HepG2 (cell line): ENCODE measurements at regions not wholly inside any gene's neighbourhood (a gene's known extent, or its start where the extent isn't known, plus 50 kb on each side); places are given as distances from the start of the nearest gene placed in this dataset.

Source experiments
- ATAC-seq: fragments of 200-7000 bp; cut with Tn5 transposase; 3 replicates; pipeline ENCODE4 v1.9.1; 2020; ENCODE audit warnings: mild to moderate bottlenecking, moderate library complexity
- BruUV-seq: library from RNA; stranded (reverse); fragments of 400-500 nt; replicated peaks from 2 replicates; lab custom pipeline; 2021; lab: Mats Ljungman, UMichigan
- CTCF ChIA-PET: fragments of 300-600 bp; formaldehyde crosslinking; extraction: SDS; loops from one replicate; lab custom pipeline; 2021; ENCODE audit warnings: low total read pairs, inconsistent platforms, low intra/inter-chr PET ratio; lab: Yijun Ruan, JAX
- POLR2A ChIA-PET: fragments of 350-600 bp; sonication (Branson Sonifier 250); formaldehyde crosslinking; loops from one replicate; lab custom pipeline; 2020; ENCODE audit warnings: antibody characterized with exemption, inconsistent platforms; lab: Yijun Ruan, JAX
- DNase-seq: peaks from one replicate; pipeline ENCODE4 v3.0.0-alpha.2; 2015; ENCODE audit warnings: low spot score
- FAIRE-seq: peaks from 3 replicates; lab custom pipeline; 2011; peaks lifted over from hg19 to GRCh38; lab: Jason Lieb, UNC
- H2AFZ ChIP-seq: one replicate; pipeline ENCODE4 v1.6.1; 2011; ENCODE audit warnings: low read length, inconsistent platforms
- H3K27ac ChIP-seq: fragments of 300-600 bp; 3 replicates; pipeline ENCODE4 v1.8.0; 2011; ENCODE audit warnings: mixed run types, mild to moderate bottlenecking, mixed read lengths, low read length, inconsistent platforms; ENCODE audit not compliant: insufficient read depth; ENCODE audit errors: extremely low read length
- H3K27me3 ChIP-seq, 2 experiments: fragments of 200-600 bp in 1 of 2; 2 replicates in 1 of 2; 3 replicates in 1 of 2; pipeline versions ENCODE4 v1.6.0 to v1.8.0; 2011; ENCODE audit warnings: low read length in 2 of 2, mild to moderate bottlenecking in 2 of 2, moderate library complexity in 2 of 2, inconsistent platforms in 1 of 2; ENCODE audit not compliant: insufficient read depth in 2 of 2, control insufficient read depth in 1 of 2
- H3K36me3 ChIP-seq, 2 experiments: fragments of 200-600 bp in 1 of 2; replicated peaks in 1 of 2; 2 replicates in 1 of 2; 3 replicates in 1 of 2; pipeline versions ENCODE4 v1.5.1 to v1.8.0; 2011; ENCODE audit warnings: low read length in 2 of 2, inconsistent platforms in 1 of 2; ENCODE audit not compliant: insufficient read depth in 2 of 2, control insufficient read depth in 1 of 2
- H3K4me1 ChIP-seq: 2 replicates; pipeline ENCODE4 v1.5.1; 2012; ENCODE audit warnings: low read length, inconsistent platforms; ENCODE audit not compliant: insufficient read depth
- H3K4me2 ChIP-seq: 2 replicates; pipeline ENCODE4 v1.6.0; 2011; ENCODE audit warnings: low read depth, low read length, inconsistent platforms
- H3K4me3 ChIP-seq, 3 experiments: fragments of 200-600 bp in 1 of 3; sonication (generic), shearing (Covaris generic) in 1 of 3; replicated peaks in 1 of 3; 2 replicates each; pipeline ENCODE4 v1.5.1; 2011 to 2016; ENCODE audit warnings: low read length in 3 of 3, inconsistent platforms in 2 of 3, low read depth in 2 of 3, mild to moderate bottlenecking in 2 of 3, control low read depth in 1 of 3, mixed read lengths in 1 of 3; ENCODE audit not compliant: insufficient read depth in 1 of 3
- H3K79me2 ChIP-seq: one replicate; pipeline ENCODE4 v1.6.1; 2011; ENCODE audit warnings: low read length, inconsistent platforms; ENCODE audit not compliant: insufficient read depth
- H3K9ac ChIP-seq: 2 replicates; pipeline ENCODE4 v1.6.0; 2011; ENCODE audit warnings: mild to moderate bottlenecking, low read depth, low read length, inconsistent platforms; ENCODE audit not compliant: insufficient read depth
- H3K9me3 ChIP-seq: 2 replicates; pipeline ENCODE4 v1.5.1; 2012; ENCODE audit warnings: mild to moderate bottlenecking, low read length
- H4K20me1 ChIP-seq: 2 replicates; pipeline ENCODE4 v1.6.0; 2011; ENCODE audit warnings: inconsistent platforms, mild to moderate bottlenecking, low read length, moderate library complexity; ENCODE audit not compliant: insufficient read depth
- ARNT ChIP-seq: fragments of 450-650 bp; IDR thresholded peaks from 2 replicates; pipeline ENCODE4 v1.6.1; 2017
- ASH2L ChIP-seq: fragments of 300-600, 200-600 bp; sonication (generic); IDR thresholded peaks from 2 replicates; pipeline ENCODE4 v1.7.0; 2017; ENCODE audit warnings: low read depth, mild to moderate bottlenecking, moderate library complexity, mixed read lengths, low read length; ENCODE audit not compliant: insufficient read length
- BRF2 ChIP-seq: sonication (generic); formaldehyde crosslinking; IDR thresholded peaks from 2 replicates; pipeline ENCODE4 v1.8.1; 2022; ENCODE audit warnings: mild to moderate bottlenecking, missing genetic modification reagents
- CREM ChIP-seq, 2 experiments: sonication (generic) in 1 of 2; formaldehyde crosslinking in 1 of 2; IDR thresholded peaks; 2 replicates each; pipeline versions ENCODE4 v1.4.0 to v1.6.1; 2016 to 2020; ENCODE audit warnings: antibody characterized with exemption in 1 of 2, mild to moderate bottlenecking in 1 of 2, missing genetic modification reagents in 1 of 2
- KLF12 ChIP-seq: sonication (generic); formaldehyde crosslinking; IDR thresholded peaks from 2 replicates; pipeline ENCODE4 v1.4.0; 2020; ENCODE audit warnings: missing genetic modification reagents, borderline replicate concordance
- MAFK ChIP-seq, 2 experiments: IDR thresholded peaks in 1 of 2; conservative IDR thresholded peaks in 1 of 2; 2 replicates each; pipeline ENCODE4 v1.6.1; 2011; ENCODE audit warnings: improper control_type of control experiment in 2 of 2, low read length in 2 of 2
- MXD1 ChIP-seq: sonication (generic); formaldehyde crosslinking; IDR thresholded peaks from 2 replicates; pipeline ENCODE4 v1.4.0; 2020; ENCODE audit warnings: mild to moderate bottlenecking, missing genetic modification reagents
- MYC ChIP-seq: sonication (generic); formaldehyde crosslinking; IDR thresholded peaks from 2 replicates; pipeline ENCODE4 v1.9.0; 2021; ENCODE audit warnings: missing genetic modification reagents, borderline replicate concordance
- NKX3-1 ChIP-seq: sonication (generic); formaldehyde crosslinking; IDR thresholded peaks from 2 replicates; pipeline ENCODE4 v1.5.0; 2020; ENCODE audit warnings: missing genetic modification reagents
- NR2F2 ChIP-seq: IDR thresholded peaks from 2 replicates; pipeline ENCODE4 v1.6.1; 2012; ENCODE audit warnings: low read depth, inconsistent platforms, borderline replicate concordance
- REL ChIP-seq: sonication (generic); formaldehyde crosslinking; conservative IDR thresholded peaks from 2 replicates; pipeline ENCODE4 v1.8.0; 2022; ENCODE audit warnings: mild to moderate bottlenecking, missing genetic modification reagents, moderate library complexity
- SATB2 ChIP-seq: sonication (generic); formaldehyde crosslinking; IDR thresholded peaks from 2 replicates; pipeline ENCODE4 v1.5.0; 2020; ENCODE audit warnings: missing genetic modification reagents
- U2AF2 ChIP-seq: fragments of 200-400 bp; formaldehyde crosslinking; IDR thresholded peaks from 2 replicates; pipeline ENCODE4 v1.6.1; 2017; ENCODE audit warnings: low read depth, mild to moderate bottlenecking, low read length
- ZBTB42 ChIP-seq: sonication (generic); formaldehyde crosslinking; IDR thresholded peaks from 2 replicates; pipeline ENCODE4 v1.5.0; 2020; ENCODE audit warnings: mild to moderate bottlenecking, missing genetic modification reagents
- ZFAT ChIP-seq: sonication (generic); formaldehyde crosslinking; conservative IDR thresholded peaks from 2 replicates; pipeline ENCODE4 v1.8.1; 2023; ENCODE audit warnings: missing genetic modification reagents, inconsistent platforms
- ZNF136 ChIP-seq: sonication (generic); formaldehyde crosslinking; IDR thresholded peaks from 2 replicates; pipeline ENCODE4 v1.8.1; 2022; ENCODE audit warnings: low read depth, mild to moderate bottlenecking, moderate library complexity, missing genetic modification reagents
- in situ Hi-C: cut with HindIII; loops from 2 replicates; pipeline ENCODE4 v1.10.0; 2017; ENCODE audit warnings: low pct_unique_long_range_greater_than_20kb; ENCODE audit not compliant: extremely low pct_ligation_motif_present
- intact Hi-C: fragments of 100-400 bp; cut with micrococcal nuclease; formaldehyde crosslinking; loops from one replicate; pipeline ENCODE4 v1.10.0; 2022; ENCODE audit not compliant: unreplicated experiment
- TF ChIP-seq, protein P1 (sequence below): sonication (generic); formaldehyde crosslinking; IDR thresholded peaks from 2 replicates; pipeline ENCODE4 v1.4.0; 2020; ENCODE audit warnings: missing genetic modification reagents, borderline replicate concordance
- TF ChIP-seq, protein P2 (sequence below): sonication (generic); formaldehyde crosslinking; conservative IDR thresholded peaks from 2 replicates; pipeline ENCODE4 v1.4.0; 2020; ENCODE audit warnings: missing genetic modification reagents
- TF ChIP-seq, protein P3 (sequence below): sonication (generic); formaldehyde crosslinking; IDR thresholded peaks from 2 replicates; pipeline ENCODE4 v1.9.0; 2022; ENCODE audit warnings: missing genetic modification reagents, mild to moderate bottlenecking, borderline replicate concordance
- TF ChIP-seq, protein P4 (sequence below): IDR thresholded peaks from 2 replicates; pipeline ENCODE4 v1.6.1; 2016; ENCODE audit warnings: low read depth, borderline replicate concordance

GRCh38 chr12:73465106-73465505, 1072.5 kb upstream of the ATXN7L3B start (continued):
- no peak for TF ChIP-seq ASH2L
- TF ChIP-seq NKX3-1: no peak
- no peak for TF ChIP-seq MXD1 (CRISPR knock-in tag)
- TF ChIP-seq ZBTB42 (CRISPR knock-in tag): no peak

DNA sequence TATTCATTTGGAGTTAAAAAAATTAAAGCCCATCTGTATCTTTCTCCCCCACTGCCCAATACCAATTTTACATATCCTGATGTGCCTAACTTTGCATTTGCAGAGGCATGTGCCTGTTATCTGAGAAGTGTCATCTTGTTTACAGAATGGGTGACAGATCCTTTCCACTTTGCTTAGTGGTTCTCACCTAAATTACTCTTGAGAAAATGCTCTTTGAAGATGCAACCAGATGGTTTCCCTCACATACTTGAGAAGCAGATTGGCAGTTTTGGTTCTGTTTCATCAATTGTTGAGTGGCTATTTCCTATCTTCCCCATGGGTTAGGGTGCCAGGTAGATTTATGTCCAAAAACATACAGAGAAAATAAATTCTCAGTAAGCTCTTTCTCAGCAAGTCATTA, 1051.4 kb upstream of the ATXN7L3B start:
- Histone ChIP-seq H3K4me3 (no peak overlapping the region), H3K79me2 (no peaks in the 10 kb centered on the region), H3K9me3 (peaks cover 81% of the 10 kb centered on the region), H3K4me2 (no peak overlapping the region), H3K27ac (no peak overlapping the region), H2AFZ (no peak overlapping the region), H3K27me3 (no peaks in the 10 kb centered on the region), H4K20me1 (no peaks in the 10 kb centered on the region), H3K9ac (no peak overlapping the region), H3K4me1 (no peaks in the 10 kb centered on the region), H3K36me3 (no peaks in the 10 kb centered on the region)
- DNase-seq: no peak
- POLR2A ChIA-PET: no interaction called here
- CTCF ChIA-PET: no interaction called here
- in situ Hi-C loops: no loop called here
- intact Hi-C loops: no loop called here
- no peak for ATAC-seq
- no peak for FAIRE-seq
- BruUV-seq: no TSS peak
- TF ChIP-seq KLF12 (CRISPR knock-in tag): no peak
- TF ChIP-seq BRF2 (CRISPR knock-in tag): no peak
- TF ChIP-seq ARNT: no peak
- TF ChIP-seq ZFAT (CRISPR knock-in tag): no peak
- no peak for TF ChIP-seq NR2F2
- TF ChIP-seq ZNF136 (CRISPR knock-in tag): no peak
- TF ChIP-seq CREM (IDR thresholded peaks at IDR 0.05): no peak
- TF ChIP-seq CREM (CRISPR knock-in tag; IDR thresholded peaks at IDR 0.05): no peak
- TF ChIP-seq, protein P1, sequence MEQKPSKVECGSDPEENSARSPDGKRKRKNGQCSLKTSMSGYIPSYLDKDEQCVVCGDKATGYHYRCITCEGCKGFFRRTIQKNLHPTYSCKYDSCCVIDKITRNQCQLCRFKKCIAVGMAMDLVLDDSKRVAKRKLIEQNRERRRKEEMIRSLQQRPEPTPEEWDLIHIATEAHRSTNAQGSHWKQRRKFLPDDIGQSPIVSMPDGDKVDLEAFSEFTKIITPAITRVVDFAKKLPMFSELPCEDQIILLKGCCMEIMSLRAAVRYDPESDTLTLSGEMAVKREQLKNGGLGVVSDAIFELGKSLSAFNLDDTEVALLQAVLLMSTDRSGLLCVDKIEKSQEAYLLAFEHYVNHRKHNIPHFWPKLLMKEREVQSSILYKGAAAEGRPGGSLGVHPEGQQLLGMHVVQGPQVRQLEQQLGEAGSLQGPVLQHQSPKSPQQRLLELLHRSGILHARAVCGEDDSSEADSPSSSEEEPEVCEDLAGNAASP: no peak
- no peak for TF ChIP-seq MAFK (conservative IDR thresholded peaks at IDR 0.05 in 1 of 2, IDR thresholded peaks at IDR 0.05 in 1 of 2; ENCODE audit: low read length in 2 of 2)
- no peak for TF ChIP-seq SATB2 (CRISPR knock-in tag)
- TF ChIP-seq, protein P2, sequence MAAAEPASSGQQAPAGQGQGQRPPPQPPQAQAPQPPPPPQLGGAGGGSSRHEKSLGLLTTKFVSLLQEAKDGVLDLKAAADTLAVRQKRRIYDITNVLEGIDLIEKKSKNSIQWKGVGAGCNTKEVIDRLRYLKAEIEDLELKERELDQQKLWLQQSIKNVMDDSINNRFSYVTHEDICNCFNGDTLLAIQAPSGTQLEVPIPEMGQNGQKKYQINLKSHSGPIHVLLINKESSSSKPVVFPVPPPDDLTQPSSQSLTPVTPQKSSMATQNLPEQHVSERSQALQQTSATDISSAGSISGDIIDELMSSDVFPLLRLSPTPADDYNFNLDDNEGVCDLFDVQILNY (CRISPR knock-in tag): no peak
- no peak for TF ChIP-seq MYC (CRISPR knock-in tag)
- no peak for TF ChIP-seq U2AF2
- TF ChIP-seq, protein P3, sequence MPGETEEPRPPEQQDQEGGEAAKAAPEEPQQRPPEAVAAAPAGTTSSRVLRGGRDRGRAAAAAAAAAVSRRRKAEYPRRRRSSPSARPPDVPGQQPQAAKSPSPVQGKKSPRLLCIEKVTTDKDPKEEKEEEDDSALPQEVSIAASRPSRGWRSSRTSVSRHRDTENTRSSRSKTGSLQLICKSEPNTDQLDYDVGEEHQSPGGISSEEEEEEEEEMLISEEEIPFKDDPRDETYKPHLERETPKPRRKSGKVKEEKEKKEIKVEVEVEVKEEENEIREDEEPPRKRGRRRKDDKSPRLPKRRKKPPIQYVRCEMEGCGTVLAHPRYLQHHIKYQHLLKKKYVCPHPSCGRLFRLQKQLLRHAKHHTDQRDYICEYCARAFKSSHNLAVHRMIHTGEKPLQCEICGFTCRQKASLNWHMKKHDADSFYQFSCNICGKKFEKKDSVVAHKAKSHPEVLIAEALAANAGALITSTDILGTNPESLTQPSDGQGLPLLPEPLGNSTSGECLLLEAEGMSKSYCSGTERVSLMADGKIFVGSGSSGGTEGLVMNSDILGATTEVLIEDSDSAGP (CRISPR knock-in tag): no peak
- no peak for TF ChIP-seq REL (CRISPR knock-in tag)
- TF ChIP-seq, protein P4, sequence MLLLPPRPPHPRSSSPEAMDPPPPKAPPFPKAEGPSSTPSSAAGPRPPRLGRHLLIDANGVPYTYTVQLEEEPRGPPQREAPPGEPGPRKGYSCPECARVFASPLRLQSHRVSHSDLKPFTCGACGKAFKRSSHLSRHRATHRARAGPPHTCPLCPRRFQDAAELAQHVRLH (CRISPR knock-in tag): no peak
